ENCODE measurements at regions not wholly inside any gene's neighbourhood (a gene's known extent, or its start where the extent isn't known, plus 50 kb on each side); places are given as distances from the start of the nearest gene placed in this dataset.

- TF ChIP-seq, protein P1, sequence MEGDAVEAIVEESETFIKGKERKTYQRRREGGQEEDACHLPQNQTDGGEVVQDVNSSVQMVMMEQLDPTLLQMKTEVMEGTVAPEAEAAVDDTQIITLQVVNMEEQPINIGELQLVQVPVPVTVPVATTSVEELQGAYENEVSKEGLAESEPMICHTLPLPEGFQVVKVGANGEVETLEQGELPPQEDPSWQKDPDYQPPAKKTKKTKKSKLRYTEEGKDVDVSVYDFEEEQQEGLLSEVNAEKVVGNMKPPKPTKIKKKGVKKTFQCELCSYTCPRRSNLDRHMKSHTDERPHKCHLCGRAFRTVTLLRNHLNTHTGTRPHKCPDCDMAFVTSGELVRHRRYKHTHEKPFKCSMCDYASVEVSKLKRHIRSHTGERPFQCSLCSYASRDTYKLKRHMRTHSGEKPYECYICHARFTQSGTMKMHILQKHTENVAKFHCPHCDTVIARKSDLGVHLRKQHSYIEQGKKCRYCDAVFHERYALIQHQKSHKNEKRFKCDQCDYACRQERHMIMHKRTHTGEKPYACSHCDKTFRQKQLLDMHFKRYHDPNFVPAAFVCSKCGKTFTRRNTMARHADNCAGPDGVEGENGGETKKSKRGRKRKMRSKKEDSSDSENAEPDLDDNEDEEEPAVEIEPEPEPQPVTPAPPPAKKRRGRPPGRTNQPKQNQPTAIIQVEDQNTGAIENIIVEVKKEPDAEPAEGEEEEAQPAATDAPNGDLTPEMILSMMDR (conservative IDR thresholded peaks at IDR 0.05; ENCODE audit: low read length), result no peak
- no peak for TF ChIP-seq EZH2phosphoT487 (IDR thresholded peaks at IDR 0.05; ENCODE audit: borderline replicate concordance, low read depth, low read length)
Measured at GRCh38 chr10:61336831-61337230, 116.3 kb downstream of the TMEM26 start.

Data from OCI-LY7 (cell line).